ENCODE measurements at regions not wholly inside any gene's neighbourhood (a gene's known extent, or its start where the extent isn't known, plus 50 kb on each side); places are given as distances from the start of the nearest gene placed in this dataset.
"Not testable (repeated sequence)": the region's sequence is repeated elsewhere in the genome, so short reads cannot be mapped to it uniquely, and the experiment has no call there.

DNA sequence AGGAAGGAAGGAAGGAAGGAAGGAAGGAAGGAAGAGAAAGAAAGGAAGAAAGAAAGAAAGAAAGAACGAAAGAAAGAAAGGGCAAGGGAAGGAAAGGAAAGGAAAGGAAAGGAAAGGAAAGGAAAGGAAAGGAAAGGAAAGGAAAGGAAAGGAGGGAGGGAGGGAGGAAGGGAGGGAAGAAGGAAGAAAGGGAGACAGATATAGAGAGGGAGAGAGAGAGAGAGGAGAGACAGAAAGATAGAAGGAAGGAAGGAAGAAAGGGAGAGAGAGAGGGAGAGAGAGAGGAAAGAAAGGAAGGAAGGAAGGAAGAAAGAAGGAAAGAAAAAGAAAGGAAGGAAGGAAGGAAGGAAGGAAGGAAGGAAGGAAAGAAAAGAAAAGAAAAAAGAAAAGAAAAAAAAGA, 79.1 kb upstream of the NCKAP5 start:
- POLR2A ChIA-PET; H3K9ac ChIP-seq; DNase-seq; H3K9me2 ChIP-seq; H3K79me2 ChIP-seq (ENCODE audit: insufficient read depth); CTCF ChIA-PET; H3K4me2 ChIP-seq; H3K4me3 ChIP-seq (ENCODE audit: low read depth in 2 of 2, low read length in 1 of 2); H2AFZ ChIP-seq (ENCODE audit: low read depth); H3K4me1 ChIP-seq (ENCODE audit: control insufficient read depth in 1 of 2, insufficient read depth in 2 of 2, low read depth in 1 of 2, low read length in 1 of 2); H3K27ac ChIP-seq (ENCODE audit: low read depth in 2 of 2, low read length in 1 of 2); H3K9me3 ChIP-seq; H4K20me1 ChIP-seq (ENCODE audit: insufficient read depth); H3K36me3 ChIP-seq (replicated peaks in 1 of 2; ENCODE audit: control insufficient read depth in 1 of 2, insufficient read depth in 2 of 2, low read length in 1 of 2); H3K27me3 ChIP-seq (ENCODE audit: insufficient read depth); H3F3A ChIP-seq (replicated peaks; ENCODE audit: insufficient read depth): not testable (repeated sequence)
- 71% methylated on average over 1 of the region's 1 CpG for WGBS (ENCODE audit: low lambda C conversion rate)

DNA sequence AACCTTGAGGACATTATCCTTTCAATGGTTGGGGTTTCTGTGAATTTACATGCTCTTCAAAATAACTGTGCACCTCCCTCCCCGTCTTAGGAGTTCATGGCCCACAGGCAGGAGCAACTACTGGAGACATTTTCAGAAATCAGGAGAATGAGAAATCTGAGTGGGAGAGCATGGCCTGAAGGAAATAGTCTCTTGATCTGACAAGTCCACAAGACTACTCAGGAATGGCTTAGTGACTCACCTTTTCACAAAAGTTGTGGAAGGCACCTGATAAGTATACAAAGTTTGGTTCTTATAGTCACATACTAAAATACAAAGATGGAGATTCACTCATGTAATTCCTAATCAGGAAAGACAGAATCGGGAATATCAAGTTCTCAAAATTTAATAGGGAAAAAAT, 83.6 kb upstream of the NCKAP5 start:
- Histone ChIP-seq H3K9me3 (no peaks in the 10 kb centered on the region), H3K4me3 (ENCODE audit: low read depth in 2 of 2, low read length in 1 of 2) (no peak overlapping the region), H3K9me2 (no peaks in the 10 kb centered on the region), H3K36me3 (replicated peaks in 1 of 2; ENCODE audit: control insufficient read depth in 1 of 2, insufficient read depth in 2 of 2, low read length in 1 of 2) (no peaks in the 10 kb centered on the region), H4K20me1 (ENCODE audit: insufficient read depth) (no peaks in the 10 kb centered on the region), H2AFZ (ENCODE audit: low read depth) (no peak overlapping the region), H3K27ac (ENCODE audit: low read depth in 2 of 2, low read length in 1 of 2) (no peak overlapping the region), H3K27me3 (ENCODE audit: insufficient read depth) (no peaks in the 10 kb centered on the region), H3K9ac (no peak overlapping the region), H3K4me1 (ENCODE audit: control insufficient read depth in 1 of 2, insufficient read depth in 2 of 2, low read depth in 1 of 2, low read length in 1 of 2) (no peaks in the 10 kb centered on the region), H3K4me2 (no peak overlapping the region), H3F3A (replicated peaks; ENCODE audit: insufficient read depth) (no peaks in the 10 kb centered on the region), H3K79me2 (ENCODE audit: insufficient read depth) (no peaks in the 10 kb centered on the region)
- CTCF ChIA-PET: no interaction called here
- POLR2A ChIA-PET: no interaction called here
- no peak for TF ChIP-seq GABPA (IDR thresholded peaks at IDR 0.05; ENCODE audit: low read depth)
- whole genome bisulfite sequencing (ENCODE audit: low lambda C conversion rate): 40% methylated on average over 2 of the region's 2 CpGs
- DNase-seq: no peak

DNA sequence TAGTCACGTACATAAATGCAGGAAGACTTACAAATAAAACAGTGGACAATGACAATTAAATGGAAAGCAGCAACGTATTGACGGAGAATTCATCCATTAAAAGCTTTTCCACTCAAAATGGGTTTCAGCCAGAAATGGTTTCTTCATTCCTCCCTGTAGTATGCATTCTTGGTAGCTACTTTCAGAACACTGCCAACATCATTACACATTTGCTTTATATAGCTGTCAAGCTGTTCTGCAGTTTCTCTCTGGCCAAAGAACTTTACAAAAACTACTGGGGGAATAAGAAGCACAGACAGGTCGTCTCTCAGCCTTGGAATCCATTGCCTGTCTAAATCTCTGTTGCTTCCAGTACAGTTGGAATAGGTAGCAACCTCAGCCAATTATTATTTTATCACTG, 84.1 kb upstream of the NCKAP5 start:
- H2AFZ ChIP-seq (ENCODE audit: low read depth): no peak overlapping the region
- H3K4me3 ChIP-seq (ENCODE audit: low read depth in 2 of 2, low read length in 1 of 2): no peak overlapping the region

More for the DNA sequence above, 84.1 kb upstream of the NCKAP5 start:
- ChIA-PET CTCF (no interaction called here), POLR2A (no interaction called here)
- H3K36me3 ChIP-seq (replicated peaks in 1 of 2; ENCODE audit: control insufficient read depth in 1 of 2, insufficient read depth in 2 of 2, low read length in 1 of 2): no peaks in the 10 kb centered on the region
- H3K4me1 ChIP-seq (ENCODE audit: control insufficient read depth in 1 of 2, insufficient read depth in 2 of 2, low read depth in 1 of 2, low read length in 1 of 2): peaks cover 0 to under 1% of the 10 kb centered on the region in 2 experiments; a peak in 1 of 4 replicates
- no peak overlapping the region for H3K27ac ChIP-seq (ENCODE audit: low read depth in 2 of 2, low read length in 1 of 2)
- TF ChIP-seq TEAD4 (IDR thresholded peaks at IDR 0.05; ENCODE audit: borderline replicate concordance, insufficient read depth) (no peak), JUND (IDR thresholded peaks at IDR 0.05) (no peak), TCF12 (IDR thresholded peaks at IDR 0.05) (0 out of 2 replicates have a peak, but pooled peaks have one; percentile 6)
- TF ChIP-seq, protein P1, sequence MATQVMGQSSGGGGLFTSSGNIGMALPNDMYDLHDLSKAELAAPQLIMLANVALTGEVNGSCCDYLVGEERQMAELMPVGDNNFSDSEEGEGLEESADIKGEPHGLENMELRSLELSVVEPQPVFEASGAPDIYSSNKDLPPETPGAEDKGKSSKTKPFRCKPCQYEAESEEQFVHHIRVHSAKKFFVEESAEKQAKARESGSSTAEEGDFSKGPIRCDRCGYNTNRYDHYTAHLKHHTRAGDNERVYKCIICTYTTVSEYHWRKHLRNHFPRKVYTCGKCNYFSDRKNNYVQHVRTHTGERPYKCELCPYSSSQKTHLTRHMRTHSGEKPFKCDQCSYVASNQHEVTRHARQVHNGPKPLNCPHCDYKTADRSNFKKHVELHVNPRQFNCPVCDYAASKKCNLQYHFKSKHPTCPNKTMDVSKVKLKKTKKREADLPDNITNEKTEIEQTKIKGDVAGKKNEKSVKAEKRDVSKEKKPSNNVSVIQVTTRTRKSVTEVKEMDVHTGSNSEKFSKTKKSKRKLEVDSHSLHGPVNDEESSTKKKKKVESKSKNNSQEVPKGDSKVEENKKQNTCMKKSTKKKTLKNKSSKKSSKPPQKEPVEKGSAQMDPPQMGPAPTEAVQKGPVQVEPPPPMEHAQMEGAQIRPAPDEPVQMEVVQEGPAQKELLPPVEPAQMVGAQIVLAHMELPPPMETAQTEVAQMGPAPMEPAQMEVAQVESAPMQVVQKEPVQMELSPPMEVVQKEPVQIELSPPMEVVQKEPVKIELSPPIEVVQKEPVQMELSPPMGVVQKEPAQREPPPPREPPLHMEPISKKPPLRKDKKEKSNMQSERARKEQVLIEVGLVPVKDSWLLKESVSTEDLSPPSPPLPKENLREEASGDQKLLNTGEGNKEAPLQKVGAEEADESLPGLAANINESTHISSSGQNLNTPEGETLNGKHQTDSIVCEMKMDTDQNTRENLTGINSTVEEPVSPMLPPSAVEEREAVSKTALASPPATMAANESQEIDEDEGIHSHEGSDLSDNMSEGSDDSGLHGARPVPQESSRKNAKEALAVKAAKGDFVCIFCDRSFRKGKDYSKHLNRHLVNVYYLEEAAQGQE (IDR thresholded peaks at IDR 0.05; ENCODE audit: low read depth, low read length): no peak
- H3K27me3 ChIP-seq (ENCODE audit: insufficient read depth): no peaks in the 10 kb centered on the region
- no peaks in the 10 kb centered on the region for H3K79me2 ChIP-seq (ENCODE audit: insufficient read depth)
- no peaks in the 10 kb centered on the region for H4K20me1 ChIP-seq (ENCODE audit: insufficient read depth)
- DNase-seq: no peak
- H3F3A ChIP-seq (replicated peaks; ENCODE audit: insufficient read depth): no peaks in the 10 kb centered on the region
- no peaks in the 10 kb centered on the region for H3K9me3 ChIP-seq
- H3K9ac ChIP-seq: no peak overlapping the region
- H3K4me2 ChIP-seq: no peak overlapping the region
- no peaks in the 10 kb centered on the region for H3K9me2 ChIP-seq
- WGBS (ENCODE audit: low lambda C conversion rate): 42% methylated on average over 4 of the region's 4 CpGs
